Putamen (tissue), 1 donor: ENCODE measurements at regions not wholly inside any gene's neighbourhood (a gene's known extent, or its start where the extent isn't known, plus 50 kb on each side); places are given as distances from the start of the nearest gene placed in this dataset.

ENCODE experiments used
- DNase-seq: peaks from one replicate; pipeline ENCODE4 v3.0.0-alpha.2; 2016; ENCODE audit warnings: low spot score

DNA sequence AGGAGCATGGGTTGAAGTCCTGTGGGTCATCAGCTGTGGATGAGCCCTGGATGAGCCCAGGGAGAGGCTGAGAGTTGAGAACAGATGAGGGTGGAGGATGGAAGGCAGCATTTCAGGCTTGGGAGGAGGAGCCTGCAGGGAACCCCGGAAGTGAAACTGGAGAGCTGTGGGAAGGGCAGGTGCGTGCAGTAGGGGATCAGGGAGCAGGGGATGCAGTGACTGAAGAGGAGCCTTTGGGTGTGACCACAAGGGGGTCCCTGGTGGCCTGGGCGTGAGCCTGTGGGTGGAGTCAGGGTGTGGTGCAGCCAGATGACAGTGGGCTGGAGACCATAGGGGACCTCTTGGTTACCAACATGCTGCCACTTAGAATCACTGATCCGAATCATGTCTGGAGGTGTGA, 115.5 kb downstream of the PAPOLA start:
- DNase-seq, result no peak

DNA sequence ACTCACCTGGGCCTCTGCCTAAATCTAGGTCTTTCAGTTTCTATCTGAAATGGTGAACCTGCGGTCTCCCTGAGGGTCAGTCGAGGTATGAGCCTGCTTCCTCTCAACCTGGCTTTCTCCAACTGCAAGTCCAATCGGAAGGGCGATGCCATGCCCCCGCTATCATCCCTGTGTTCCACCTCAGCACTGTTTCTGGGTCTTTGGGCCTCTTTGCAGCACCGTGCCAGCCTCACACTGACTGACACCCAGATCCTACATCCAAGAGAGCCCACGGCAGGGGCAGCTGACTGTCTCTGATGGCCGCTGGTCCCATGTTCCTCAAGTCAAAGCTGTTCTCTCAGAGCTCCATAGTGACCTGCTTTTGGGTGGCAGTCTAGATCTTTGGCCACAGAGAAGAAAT, 120.7 kb downstream of the PAPOLA start:
- DNase-seq, result no peak

DNA sequence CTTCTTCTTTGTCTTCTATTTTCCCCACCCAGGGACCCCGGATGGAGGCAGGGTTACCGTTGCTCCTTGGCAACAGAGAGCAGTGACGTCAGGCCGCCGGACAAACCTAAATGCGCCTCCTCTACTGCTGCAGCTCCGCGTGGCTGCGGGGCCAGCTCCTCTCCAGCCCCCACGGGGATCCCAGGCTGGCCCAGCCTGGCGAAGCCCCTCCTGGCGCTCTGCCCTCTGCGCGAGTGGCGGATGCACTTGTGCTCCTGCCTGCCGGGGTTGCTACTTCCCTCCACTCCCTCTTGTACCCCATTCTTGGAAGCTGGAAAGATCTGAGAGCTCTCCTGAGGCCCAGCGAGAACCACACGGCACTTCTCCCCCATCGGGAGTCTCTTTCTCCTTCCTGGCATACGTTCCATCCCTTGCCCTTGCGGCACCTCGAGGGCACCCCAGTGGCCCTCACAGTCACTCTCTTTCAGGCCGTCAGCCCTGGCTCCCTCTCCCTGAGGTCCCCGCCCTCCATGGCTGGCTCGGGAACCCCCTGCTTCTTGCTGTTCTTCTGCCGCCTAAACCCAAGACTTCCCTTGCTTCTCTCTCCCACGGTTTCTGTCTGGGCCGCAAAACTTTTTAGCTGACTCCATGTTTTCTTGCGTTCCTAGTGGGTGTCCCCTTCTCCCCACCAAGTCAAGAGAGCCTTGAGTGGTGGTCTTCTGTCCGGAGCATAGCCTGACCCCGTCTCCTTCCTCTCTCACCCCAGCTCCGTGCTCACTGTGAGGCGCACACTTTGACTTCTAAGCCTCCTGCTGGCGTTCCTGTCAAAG, 121.7 kb downstream of the PAPOLA start:
- DNase-seq, result no peak

DNA sequence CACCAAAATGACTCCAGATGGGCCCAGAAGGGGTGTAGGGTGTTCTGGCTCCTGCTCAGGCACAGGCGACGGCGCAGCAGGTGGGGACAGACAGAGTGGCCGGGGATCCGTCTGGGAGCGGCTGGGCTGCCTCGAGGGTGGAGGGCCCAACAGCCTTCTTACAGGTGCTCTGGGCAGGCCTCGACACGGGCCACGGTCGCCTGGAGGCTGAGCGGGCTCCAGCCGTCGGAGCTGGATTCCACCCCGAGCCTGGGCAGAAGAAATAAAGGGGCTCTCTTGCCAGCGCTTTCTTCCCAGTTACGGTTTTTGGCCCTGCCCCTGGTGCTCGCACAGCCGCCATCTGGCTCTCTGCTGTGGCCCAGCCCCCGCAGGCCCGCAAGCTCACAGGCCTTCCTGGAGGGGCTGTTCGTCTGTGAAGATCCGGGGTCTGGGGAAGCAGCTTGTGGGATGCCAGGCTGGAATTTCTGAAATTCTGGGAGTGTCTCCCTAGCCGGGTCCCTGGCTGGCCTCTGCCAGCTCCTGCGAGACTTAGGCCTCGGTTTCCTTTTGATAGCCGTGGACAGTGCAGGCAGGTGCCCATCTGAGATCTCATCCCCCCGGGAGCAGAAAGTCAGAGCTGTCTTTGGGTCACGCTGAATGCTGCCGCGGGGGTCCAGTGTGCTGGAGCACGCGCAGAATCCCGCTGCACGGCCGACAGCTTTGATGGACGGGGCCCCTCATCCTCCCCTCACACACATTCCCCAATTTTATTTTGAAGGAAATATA, 122.7 kb downstream of the PAPOLA start:
- no peak for DNase-seq

DNA sequence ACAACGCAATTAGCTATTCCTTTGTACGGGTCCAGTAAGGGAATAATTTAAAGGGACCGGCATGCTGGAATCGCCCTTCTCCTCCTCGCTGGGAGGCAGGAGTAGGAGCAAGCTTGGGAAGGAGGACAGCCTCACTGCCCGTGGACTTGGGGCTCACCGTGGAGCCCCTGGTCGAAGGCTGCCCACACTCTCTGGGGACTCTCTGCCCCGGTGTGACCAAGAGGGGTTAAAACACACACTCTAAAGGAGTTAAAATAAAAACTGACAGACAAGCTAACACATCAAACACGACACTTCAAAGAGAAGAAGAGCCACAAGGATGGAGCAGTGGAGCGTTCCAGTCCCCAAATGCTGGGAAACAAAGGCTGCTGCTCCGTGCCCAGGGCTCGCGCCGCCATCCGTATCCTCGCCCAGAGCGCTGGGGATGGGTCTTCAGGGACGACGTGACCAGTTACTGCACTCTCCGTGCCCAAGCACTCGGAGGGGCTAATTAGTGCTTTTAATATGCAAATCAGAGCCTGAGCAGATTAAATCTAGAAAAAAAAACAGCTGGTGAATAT, 123.3 kb downstream of the PAPOLA start:
- DNase-seq, result no peak

DNA sequence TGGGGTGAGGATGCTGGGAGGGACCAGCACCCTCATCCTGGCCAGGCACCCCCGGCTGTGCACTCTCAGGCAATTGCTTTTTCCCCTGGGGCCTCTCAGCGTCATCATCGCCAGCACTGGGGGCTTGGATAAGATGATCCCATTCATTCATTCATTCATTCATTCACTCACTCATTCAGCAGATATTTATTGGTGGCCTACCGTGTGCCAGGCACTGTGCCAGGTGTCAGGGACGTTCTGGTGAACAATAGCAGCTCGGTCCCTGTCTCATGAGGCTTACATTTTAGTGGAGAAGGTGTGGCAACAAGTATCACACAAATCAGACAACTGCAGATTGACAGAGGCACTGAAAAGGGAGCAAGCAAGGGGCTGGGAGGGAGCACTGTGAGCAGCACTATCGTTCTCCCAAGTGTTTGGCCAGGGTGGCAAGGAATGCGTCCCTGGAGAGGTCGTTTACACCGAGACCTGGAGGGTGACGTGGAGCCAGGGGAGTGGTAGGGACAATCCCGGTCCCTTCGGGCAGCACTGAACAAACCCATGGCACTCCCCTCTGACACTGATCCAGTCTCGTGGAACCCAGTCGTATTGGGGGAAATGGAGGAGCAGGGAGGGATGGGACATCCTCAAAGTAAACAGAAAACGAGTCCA, 124.1 kb downstream of the PAPOLA start:
- DNase-seq, result no peak

DNA sequence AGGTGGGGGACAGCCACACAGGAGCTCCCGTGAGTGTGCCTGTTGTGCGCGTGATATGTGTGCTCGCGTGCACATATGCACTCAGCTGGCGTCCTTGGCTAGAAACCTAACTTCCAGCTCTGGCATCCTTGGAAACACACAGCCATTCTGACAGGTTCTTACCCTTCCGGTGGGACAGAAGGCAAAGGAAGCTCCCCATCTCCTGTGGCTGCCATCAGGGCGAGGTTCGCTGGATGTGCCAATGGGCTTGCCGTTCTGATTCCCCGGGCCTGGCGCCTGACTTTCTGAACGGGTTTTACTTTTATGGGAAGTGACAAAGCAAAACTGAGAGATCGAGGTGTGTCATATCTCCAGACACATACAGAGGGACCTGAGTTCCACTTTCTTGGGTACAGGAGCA, 124.7 kb downstream of the PAPOLA start:
- no peak for DNase-seq

DNA sequence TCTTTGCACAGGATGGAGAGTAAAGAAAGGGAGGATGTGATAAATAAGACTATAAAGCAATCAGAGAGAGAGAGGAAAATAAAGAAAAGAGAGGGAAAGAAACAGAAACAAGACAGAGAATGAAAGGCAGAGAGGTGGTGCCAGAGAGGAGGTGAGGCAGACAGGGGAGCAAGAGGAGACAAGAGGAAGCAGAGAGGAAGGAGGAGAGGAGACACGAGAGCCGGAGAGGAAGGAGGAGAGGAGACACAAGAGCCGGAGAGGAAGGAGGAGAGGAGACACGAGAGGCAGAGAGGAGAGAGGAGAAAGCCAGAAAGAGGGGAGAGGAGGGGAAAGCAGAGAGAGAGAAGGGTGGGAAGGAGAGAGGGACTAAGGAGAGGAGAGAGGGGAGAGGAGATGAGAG, 125.2 kb downstream of the PAPOLA start:
- DNase-seq, result no peak

DNA sequence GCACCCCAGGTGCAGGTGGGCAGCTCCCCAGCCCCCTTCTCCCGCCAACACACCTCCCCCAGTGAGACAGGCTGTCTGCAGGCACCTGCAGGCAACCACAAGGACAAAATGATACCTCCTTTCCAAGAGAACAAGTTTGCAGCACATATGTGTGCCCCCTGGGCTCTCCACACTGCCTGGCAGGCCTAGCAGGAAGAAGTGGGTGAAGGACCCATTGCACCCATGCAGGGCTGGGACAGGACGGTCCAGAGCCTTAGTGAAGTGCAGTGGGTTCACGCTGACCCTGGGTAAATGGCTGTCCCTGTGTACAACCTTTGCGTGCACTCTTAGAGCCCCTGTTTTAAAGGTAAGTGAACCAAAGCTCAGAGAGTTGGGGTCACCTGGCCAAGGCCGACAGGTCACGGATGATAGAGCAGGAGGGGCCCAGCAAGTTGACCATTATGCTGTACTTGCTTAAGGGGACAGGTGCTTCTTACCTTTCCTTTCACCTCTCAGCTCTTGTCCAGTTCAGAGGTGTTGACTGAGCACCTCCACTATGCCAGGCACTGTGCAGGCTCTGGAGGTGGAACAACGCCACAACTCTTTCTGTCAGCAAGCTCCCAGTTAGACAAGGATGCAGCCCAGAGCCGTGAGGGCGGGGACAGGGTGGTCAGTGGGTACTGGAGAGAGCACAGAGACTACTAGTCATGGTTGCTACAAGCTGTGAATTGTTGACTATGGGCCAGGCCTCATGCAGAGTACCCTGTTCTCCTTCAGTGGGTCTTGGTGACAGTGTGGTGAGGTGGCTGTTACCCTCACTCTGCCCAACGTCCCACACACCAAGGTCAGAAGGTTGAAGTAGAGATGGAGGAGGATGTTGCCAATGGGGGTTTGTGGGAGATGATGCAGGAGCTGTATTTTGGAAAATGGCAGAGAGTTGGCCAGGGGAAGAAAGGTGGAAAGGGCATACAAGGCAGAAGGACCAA, 125.9 kb downstream of the PAPOLA start:
- no peak for DNase-seq

DNA sequence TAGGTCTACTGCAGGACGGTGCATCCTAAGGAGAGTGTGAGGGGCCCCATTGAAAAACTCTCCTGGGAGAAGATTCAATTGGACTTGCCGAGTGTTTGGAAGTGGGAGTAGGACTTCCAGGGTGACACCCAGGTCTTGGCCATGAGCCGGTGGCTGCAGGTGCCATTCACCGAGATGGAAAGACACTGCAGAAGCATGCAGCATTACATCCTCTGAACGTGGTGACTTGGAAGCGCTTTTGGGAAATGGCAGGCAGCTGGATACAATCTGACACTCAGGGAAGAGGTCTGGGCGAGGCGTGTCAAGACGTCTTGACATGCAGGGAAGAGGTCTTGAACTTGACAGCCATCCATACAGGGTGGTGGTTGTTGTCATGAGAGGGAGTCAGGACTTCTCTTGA, 126.9 kb downstream of the PAPOLA start:
- DNase-seq, result no peak

DNA sequence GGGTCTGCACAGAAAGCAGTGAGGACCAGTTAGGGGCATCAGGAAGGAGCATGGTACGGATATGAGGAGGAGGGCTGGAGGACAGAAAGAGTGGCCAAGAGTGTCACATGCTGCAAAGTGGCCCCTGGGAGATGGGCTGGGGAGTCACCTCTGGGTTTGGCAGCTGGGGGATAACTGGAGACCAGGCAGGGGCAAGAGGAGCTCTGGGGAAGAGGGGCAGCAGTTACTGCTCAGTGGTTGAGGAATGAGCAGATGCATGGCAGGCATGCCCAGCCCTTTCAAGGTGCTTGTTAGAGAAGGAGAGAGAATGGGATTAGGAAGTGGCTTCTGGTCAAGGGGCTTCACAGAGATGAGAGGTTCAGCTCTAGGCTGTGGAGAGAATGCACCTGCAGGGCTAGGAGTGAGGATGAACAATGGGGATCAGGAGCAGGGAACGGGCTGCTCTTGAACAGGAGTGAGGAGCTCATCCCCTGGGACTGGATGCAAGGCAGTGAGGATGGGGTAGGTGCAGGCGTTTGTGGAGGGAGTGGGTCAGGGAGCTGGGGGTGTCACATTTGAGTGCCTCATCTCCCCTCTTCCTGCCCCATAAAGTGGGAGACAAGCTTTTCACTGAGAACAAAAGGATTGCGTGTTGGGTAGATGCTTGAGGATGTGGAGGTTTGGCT, 127.5 kb downstream of the PAPOLA start:
- DNase-seq, result no peak

DNA sequence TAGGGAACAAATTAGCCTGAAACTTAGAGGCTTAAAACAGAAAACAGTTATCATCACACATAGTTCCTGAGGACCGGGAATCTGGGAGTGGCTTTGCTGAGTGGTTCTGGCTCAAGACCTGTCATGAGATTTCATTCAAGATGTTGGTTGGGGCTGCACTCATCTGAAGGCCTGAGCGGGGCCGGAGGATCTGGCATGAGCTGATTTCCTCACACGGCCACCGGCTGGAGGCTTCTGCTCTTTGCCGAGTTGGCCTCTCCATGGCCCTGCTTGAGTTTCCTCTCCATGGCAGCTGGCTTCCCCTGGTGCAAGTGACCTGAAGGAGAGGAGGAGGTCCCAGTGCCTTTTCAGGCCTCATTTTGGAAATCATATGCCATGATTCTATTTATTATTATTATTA, 128.1 kb downstream of the PAPOLA start:
- no peak for DNase-seq

DNA sequence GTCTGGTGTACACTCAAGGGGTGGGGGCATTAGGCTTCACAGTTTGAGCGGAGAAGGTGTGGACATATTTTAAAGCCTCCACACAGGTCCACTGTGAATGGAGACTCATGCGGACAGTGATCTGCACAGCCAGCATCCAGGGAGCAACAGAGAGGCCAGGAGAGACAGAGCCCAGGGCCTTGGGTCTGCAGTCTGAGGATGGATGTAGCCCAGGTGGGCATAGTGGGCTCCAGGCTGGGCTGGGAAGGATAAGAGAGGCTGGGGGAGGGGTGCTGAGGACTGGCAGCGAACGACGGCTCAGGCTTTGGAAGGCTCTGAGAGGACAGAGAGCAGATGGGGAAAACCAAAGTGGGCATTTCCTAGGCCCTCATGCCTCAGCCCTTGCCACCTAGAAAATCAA, 128.8 kb downstream of the PAPOLA start:
- no peak for DNase-seq

DNA sequence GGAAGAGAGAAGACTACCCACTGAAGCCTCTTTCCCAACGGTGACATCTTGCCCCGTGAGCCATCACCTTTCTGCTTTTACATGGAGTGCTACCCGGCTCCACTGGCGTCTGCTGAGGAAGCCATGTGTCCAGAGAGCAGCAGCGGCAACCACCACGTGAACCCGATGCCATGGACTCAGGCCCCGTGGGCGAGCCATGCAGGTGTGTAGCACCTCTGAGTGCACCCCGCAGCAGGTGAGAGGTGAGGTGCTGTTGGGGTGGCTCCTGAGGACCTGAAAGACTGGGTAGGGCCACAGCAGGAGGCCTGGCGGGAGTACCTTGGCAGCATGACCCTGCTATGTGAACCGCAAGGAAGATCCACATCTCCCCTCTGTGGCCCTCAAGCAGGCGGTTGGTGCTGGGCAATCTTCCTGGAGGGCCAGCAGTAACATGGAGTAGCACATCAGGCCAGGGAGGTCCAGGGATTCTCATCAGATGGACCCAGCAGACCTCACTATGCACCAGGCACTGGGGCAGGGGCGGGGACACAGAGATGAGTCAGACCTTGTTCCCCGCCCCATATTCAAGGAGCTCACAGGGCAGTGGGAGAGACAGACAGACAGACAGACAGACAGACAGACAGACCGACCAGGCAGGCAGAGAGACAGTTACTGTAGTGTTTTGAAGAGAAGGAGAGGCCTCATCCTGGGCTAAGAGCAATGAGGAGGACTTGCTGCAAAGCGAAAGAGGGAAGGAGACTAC, 129.6 kb downstream of the PAPOLA start:
- no peak for DNase-seq

DNA sequence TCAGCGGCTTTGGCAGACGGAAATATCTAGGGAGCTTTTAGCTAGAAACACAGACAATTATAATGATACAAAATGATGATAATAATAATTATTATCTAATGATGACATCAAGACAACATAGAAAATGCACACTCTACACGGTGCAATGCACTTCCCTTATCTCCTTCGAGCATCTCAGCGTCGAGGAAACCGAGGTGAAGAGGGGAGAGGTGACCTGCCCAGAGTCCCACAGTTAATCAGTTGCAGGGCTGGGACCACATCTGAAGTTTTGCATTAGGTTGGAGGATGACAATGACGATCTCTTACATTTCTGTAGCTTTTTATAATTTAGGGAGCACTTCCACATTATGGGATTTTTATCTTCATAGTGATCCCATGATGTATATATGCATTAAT, 130.2 kb downstream of the PAPOLA start:
- no peak for DNase-seq

DNA sequence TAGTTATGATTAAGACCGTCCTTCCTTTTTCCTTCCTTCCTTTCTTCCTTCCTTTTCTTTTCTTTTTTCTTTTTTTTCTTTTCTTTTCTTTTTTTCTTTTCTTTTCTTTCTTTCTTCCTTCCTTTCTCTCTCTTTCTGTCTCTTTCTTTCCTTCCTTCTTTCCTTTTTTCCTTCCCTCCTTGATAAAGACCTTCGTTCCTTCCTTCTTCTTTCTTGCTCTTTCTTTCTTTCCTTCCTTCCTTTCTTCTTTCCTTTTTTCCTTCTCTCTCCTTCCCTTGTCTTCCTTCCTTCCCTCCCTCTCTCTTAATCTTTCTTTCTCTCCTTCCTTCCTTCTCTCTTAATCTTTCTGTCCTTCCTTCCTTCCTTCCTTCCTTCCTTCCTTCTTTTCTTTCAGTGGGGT, 130.9 kb downstream of the PAPOLA start:
- no peak for DNase-seq

DNA sequence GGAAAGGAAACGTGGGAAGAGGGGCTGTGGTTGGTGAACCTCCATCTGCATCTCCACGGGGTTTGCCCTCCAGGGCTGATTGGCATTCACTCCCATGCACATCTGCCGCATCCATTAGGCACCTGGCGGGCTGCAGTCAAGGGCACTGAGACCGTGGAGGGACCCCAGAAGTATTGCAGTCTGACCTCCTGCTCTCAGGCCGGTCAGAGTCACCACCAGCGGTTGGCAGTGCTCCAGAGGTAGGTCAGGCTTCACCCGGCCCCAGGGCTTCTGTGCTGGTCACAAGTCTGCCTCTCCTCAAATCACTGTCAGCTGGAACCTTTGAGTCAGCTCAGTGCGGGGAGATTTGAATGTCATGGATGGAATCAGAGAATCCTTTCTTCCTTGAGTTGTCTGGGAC, 132.3 kb downstream of the PAPOLA start:
- DNase-seq, result no peak

DNA sequence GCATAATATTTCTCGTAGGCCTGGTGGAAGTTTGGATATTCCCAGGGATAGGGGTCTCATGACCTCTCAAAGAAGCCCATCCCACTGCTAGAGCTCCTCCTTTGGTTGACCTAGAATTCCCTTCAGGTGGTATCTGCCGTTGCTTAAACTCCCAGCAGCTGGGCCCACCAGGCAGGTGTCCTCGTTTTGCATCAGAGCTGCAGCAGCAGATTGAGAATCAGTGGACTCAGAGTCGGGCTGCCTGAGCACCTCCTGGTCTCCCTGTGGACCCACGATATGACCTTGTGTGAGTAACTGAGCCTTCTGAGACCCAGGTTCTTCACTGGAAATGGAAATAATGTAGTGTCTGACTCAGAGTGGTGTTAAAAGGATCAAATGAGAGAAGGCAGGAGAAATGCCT, 132.7 kb downstream of the PAPOLA start:
- no peak for DNase-seq

DNA sequence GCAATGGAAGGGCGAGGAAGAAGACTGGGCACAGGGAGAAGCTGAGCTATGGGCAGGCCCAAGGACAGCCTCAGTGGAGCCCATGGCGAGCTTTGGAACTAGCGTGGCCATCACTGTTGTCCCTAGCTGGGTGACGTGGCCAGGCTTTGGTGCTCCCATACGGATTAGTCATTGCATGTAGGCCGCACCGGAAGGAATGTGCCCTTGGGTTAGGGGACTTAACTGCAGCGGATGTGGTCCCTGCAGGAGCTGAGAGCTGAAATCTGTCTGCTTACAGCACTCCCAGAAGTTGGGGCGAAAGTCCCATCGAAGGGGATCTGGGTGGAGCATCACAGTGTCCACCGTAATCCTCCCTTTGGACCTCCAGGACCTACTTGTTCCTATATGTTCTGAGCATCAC, 133.7 kb downstream of the PAPOLA start:
- no peak for DNase-seq

DNA sequence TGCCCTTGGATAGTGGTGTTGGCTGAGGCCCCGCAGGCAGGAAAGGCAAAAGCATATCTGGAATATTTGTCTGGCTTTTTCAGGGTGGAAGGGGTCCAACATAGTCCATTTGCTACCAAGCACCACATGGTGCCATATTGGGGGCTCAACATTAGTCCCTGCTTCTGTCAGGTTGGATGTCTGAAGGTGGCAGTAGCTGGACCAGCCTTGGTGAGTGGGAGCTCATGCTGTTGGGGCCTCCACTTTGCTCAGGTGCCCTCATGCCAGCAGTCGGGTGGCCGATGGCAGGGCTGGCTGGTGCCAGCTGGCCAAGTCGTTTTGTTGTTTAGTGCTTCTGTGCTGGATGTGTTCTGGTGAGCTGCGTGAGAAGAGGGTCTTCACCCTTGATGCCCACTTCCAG, 135.3 kb downstream of the PAPOLA start:
- DNase-seq, result no peak
